IgD-negative memory B cell (primary cell): ENCODE measurements at regions not wholly inside any gene's neighbourhood (a gene's known extent, or its start where the extent isn't known, plus 50 kb on each side); places are given as distances from the start of the nearest gene placed in this dataset.

ENCODE experiments used
- H3K27ac Mint-ChIP-seq, 3 donors: one replicate each; pipeline ENCODE4 v1.8.0; 2020 to 2022; ENCODE audit warnings: mild to moderate bottlenecking in 3 of 3, mixed read lengths in 3 of 3, moderate library complexity in 1 of 3
- H3K27me3 Mint-ChIP-seq: one replicate; pipeline ENCODE4 v1.8.0; 2021; ENCODE audit warnings: mixed read lengths
- H3K36me3 Mint-ChIP-seq: one replicate; pipeline ENCODE4 v1.8.0; 2020; ENCODE audit warnings: mild to moderate bottlenecking, mixed read lengths
- H3K4me1 Mint-ChIP-seq, 3 donors: one replicate each; pipeline ENCODE4 v1.8.0; 2020 to 2022; ENCODE audit warnings: mixed read lengths in 3 of 3, mild to moderate bottlenecking in 1 of 3
- H3K4me3 Mint-ChIP-seq, 4 donors: one replicate each; pipeline ENCODE4 v1.8.0; 2020 to 2022; ENCODE audit warnings: mild to moderate bottlenecking in 4 of 4, mixed read lengths in 4 of 4, moderate library complexity in 3 of 4
- H3K9me3 Mint-ChIP-seq, 3 donors: one replicate each; pipeline ENCODE4 v1.8.0; 2020 to 2021; ENCODE audit warnings: mixed read lengths in 3 of 3, mild to moderate bottlenecking in 1 of 3

- Mint-ChIP-seq H3K36me3 (no peaks in the 10 kb centered on the region), H3K4me1 (no peaks in the 10 kb centered on the region), H3K27me3 (peaks cover 6% of the 10 kb centered on the region), H3K4me3 (no peak overlapping the region), H3K27ac (no peak overlapping the region), H3K9me3 (no peaks in the 10 kb centered on the region)
Measured at GRCh38 chr21:38205940-38206339, 50.9 kb upstream of the KCNJ15 start.

- Mint-ChIP-seq H3K4me1 (no peaks in the 10 kb centered on the region), H3K4me3 (no peak overlapping the region), H3K27ac (no peak overlapping the region), H3K9me3 (no peaks in the 10 kb centered on the region), H3K27me3 (peaks cover 6% of the 10 kb centered on the region), H3K36me3 (no peaks in the 10 kb centered on the region)
Measured at GRCh38 chr21:38206646-38207045, 50.1 kb upstream of the KCNJ15 start.
